GM10248 (cell line): ENCODE measurements at regions not wholly inside any gene's neighbourhood (a gene's known extent, or its start where the extent isn't known, plus 50 kb on each side); places are given as distances from the start of the nearest gene placed in this dataset.

Source experiments
- CTCF ChIA-PET: fragments of 300-600 bp; sonication (Branson Sonifier 250); formaldehyde crosslinking; extraction: SDS; loops from one replicate; lab custom pipeline; 2021; ENCODE audit warnings: antibody characterized with exemption; lab: Yijun Ruan, JAX
- POLR2A ChIA-PET: fragments of 350-650 bp; sonication (Branson Sonifier 250); formaldehyde crosslinking; extraction: SDS; loops from one replicate; lab custom pipeline; 2020; ENCODE audit warnings: antibody characterized with exemption; lab: Yijun Ruan, JAX
- DNase-seq: peaks from one replicate; pipeline ENCODE4 v3.0.0; 2012; ENCODE audit errors: extremely low spot score
- TF ChIP-seq, protein P1 (sequence below): IDR thresholded peaks from 2 replicates; pipeline ENCODE4 v1.5.1; 2012; ENCODE audit warnings: mild to moderate bottlenecking, low read depth; ENCODE audit errors: extremely low read depth, missing control alignments, control extremely low read depth

- DNase-seq, result no peak
- ChIA-PET CTCF (no interaction called here), POLR2A (no interaction called here)
- TF ChIP-seq, protein P1, sequence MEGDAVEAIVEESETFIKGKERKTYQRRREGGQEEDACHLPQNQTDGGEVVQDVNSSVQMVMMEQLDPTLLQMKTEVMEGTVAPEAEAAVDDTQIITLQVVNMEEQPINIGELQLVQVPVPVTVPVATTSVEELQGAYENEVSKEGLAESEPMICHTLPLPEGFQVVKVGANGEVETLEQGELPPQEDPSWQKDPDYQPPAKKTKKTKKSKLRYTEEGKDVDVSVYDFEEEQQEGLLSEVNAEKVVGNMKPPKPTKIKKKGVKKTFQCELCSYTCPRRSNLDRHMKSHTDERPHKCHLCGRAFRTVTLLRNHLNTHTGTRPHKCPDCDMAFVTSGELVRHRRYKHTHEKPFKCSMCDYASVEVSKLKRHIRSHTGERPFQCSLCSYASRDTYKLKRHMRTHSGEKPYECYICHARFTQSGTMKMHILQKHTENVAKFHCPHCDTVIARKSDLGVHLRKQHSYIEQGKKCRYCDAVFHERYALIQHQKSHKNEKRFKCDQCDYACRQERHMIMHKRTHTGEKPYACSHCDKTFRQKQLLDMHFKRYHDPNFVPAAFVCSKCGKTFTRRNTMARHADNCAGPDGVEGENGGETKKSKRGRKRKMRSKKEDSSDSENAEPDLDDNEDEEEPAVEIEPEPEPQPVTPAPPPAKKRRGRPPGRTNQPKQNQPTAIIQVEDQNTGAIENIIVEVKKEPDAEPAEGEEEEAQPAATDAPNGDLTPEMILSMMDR, result no peak
These were observed 68.0 kb upstream of the NRP1 start for GRCh38 chr10:33402220-33403073.

GRCh38 chr10:33401300-33401699, 66.8 kb upstream of the NRP1 start:
- TF ChIP-seq, protein P1, result no peak

DNA sequence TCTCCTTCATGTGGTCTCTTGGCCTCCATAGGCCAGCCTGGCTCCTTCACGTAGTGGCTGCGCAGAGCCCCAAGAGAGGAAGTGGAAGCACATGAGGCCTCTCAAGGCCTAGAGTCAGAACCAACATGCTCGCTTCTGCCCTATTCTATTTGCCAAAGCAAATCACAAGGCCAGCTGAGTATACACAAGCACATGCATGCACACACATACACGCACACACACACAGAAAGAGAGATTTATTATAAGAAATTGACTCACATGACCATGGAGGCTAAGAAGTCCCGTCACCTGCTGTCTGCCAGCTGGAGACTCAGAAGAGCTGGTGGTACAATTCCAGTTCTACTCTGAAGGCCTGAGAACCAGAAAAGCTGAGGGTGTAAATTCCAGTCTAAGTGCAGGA, 64.3 kb upstream of the NRP1 start:
- CTCF ChIA-PET, result no interaction called here
- no peak for DNase-seq
- TF ChIP-seq, protein P1, result no peak
- POLR2A ChIA-PET, result no interaction called here

More at GRCh38 chr10:33401300-33401699, 66.8 kb upstream of the NRP1 start:
- CTCF ChIA-PET, result no interaction called here
- no peak for DNase-seq
- POLR2A ChIA-PET, result no interaction called here

DNA sequence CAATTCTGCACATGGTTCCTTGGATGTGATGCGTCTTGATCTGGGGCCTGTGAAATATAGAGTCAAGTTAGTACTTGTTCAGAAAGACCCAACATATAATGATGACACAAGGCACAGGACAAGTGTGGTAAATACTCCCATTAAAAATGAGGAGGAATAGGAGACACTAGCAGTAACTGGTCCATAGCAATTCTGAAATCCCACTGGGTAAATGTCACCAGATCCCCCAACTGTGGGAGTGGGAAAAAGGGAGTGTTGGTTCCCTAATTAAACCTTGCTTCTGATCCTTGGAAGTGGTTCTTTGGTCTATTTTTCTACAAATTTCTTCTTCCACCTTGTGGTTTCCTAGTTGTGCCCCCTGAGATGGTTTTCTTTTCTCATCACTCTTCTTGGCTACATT, 62.5 kb upstream of the NRP1 start:
- DNase-seq, result no peak
- ChIA-PET CTCF (no interaction called here), POLR2A (no interaction called here)
- TF ChIP-seq, protein P1, result no peak

DNA sequence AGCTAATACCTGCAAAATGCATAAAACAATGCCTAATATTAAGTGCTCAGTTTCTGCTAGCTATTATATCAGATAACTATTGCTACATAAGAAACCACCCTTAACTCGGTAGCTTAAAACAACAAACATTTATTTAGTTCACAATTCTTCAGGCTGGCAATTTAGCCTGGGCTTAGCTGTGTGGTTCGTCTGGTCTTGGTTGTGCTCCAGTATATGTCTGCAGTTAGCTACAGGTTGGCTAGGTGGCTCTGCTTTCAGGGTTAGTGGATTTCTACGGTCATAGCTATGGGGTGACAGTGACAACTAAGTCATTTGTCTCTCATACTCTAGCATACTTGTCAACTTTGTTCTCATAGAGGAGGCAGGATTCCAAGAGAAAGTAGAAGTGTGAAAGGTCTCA, 61.8 kb upstream of the NRP1 start:
- TF ChIP-seq, protein P1, result no peak

DNA sequence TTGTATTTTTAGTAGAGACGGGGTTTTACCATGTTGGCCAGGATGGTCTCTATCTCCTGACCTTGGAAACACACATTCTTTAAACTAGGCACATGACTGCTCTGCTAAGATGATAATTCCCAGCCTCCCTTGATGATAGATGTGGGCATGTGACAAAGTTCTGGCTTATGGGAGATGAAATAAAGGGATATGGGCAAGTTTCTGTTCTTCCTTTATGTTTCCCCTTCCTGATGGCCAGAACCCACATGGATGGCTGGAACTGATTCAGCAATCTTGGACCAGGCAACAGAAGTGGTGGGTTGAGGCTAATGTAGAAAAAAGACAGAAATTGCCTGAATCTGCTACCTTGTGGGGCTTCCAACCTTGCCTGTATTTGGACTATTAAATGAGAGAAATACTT, 60.7 kb upstream of the NRP1 start:
- TF ChIP-seq, protein P1, result no peak
- ChIA-PET POLR2A (no interaction called here), CTCF (interaction anchor here (0.9 to 1.3 kb wide), 3 partner anchors 10 to 36 kb away, joined by 3 to 6 read pairs (median 3); no protein-coding TSS in a partner anchor)
- DNase-seq, result no peak

More for the DNA sequence above, 61.8 kb upstream of the NRP1 start:
- ChIA-PET CTCF (interaction anchor here (1.1 to 1.3 kb wide), 2 partner anchors 13 to 38 kb away, joined by 3 to 6 read pairs; no protein-coding TSS in a partner anchor), POLR2A (no interaction called here)
- DNase-seq, result no peak
